K562 (cell line): ENCODE measurements at regions not wholly inside any gene's neighbourhood (a gene's known extent, or its start where the extent isn't known, plus 50 kb on each side); places are given as distances from the start of the nearest gene placed in this dataset.

Experiments used
- ATAC-seq: fragments of 200-7000 bp; cut with Tn5 transposase; 3 replicates; pipeline ENCODE4 v1.9.1; 2020; ENCODE audit warnings: moderate library complexity
- BruUV-seq: library from RNA; stranded (reverse); fragments of 400-500 nt; replicated peaks from 2 replicates; lab custom pipeline; 2021; lab: Mats Ljungman, UMichigan
- CTCF ChIA-PET: fragments of 300-600 bp; formaldehyde crosslinking; extraction: SDS; loops from one replicate; lab custom pipeline; 2021; ENCODE audit warnings: low intra/inter-chr PET ratio; lab: Yijun Ruan, JAX
- POLR2A ChIA-PET: fragments of 300-600, 350-650 bp; sonication (Branson Sonifier 250); formaldehyde crosslinking; extraction: SDS; loops from one replicate; lab custom pipeline; 2021; ENCODE audit warnings: antibody characterized with exemption, inconsistent platforms; lab: Yijun Ruan, JAX
- DNase-seq, 4 experiments: peaks; one replicate each; pipeline versions ENCODE4 v3.0.0 to v3.0.0-alpha.2; 2011 to 2018; ENCODE audit warnings: low spot score in 3 of 4, mixed read lengths in 3 of 4; ENCODE audit errors: extremely low read depth in 1 of 4
- FAIRE-seq: peaks from 2 replicates; lab custom pipeline; 2011; peaks lifted over from hg19 to GRCh38; lab: Jason Lieb, UNC
- H2AFZ ChIP-seq: 2 replicates; pipeline ENCODE4 v1.6.0; 2011; ENCODE audit warnings: low read depth, low read length, control low read depth, inconsistent platforms
- H3K27ac ChIP-seq: fragments of 200-600 bp; 3 replicates; pipeline ENCODE4 v1.8.0; 2011; ENCODE audit warnings: low read depth, mild to moderate bottlenecking, control low read depth, inconsistent platforms, low read length, moderate library complexity, mixed read lengths; ENCODE audit errors: extremely low read depth
- H3K27me3 ChIP-seq, 2 experiments: fragments of 300-600 bp in 1 of 2; 2 replicates in 1 of 2; 3 replicates in 1 of 2; pipeline versions ENCODE4 v1.6.0 to v1.8.0; 2011; ENCODE audit warnings: inconsistent platforms in 2 of 2, low read length in 2 of 2, mild to moderate bottlenecking in 1 of 2, mixed read lengths in 1 of 2, moderate library complexity in 1 of 2; ENCODE audit not compliant: control insufficient read depth in 2 of 2, insufficient read depth in 2 of 2
- H3K36me3 ChIP-seq: fragments of 300-600 bp; 3 replicates; pipeline ENCODE4 v1.8.0; 2011; ENCODE audit warnings: mild to moderate bottlenecking, low read length, inconsistent platforms; ENCODE audit not compliant: control insufficient read depth, insufficient read depth
- H3K4me1 ChIP-seq, 2 experiments: fragments of 200-600 bp in 1 of 2; replicated peaks in 1 of 2; 2 replicates in 1 of 2; 3 replicates in 1 of 2; pipeline versions ENCODE4 v1.5.1 to v1.8.0; 2011; ENCODE audit warnings: inconsistent platforms in 2 of 2, low read length in 2 of 2, mild to moderate bottlenecking in 1 of 2, mixed read lengths in 1 of 2, moderate library complexity in 1 of 2; ENCODE audit not compliant: control insufficient read depth in 2 of 2, insufficient read depth in 2 of 2
- H3K4me2 ChIP-seq: 2 replicates; pipeline ENCODE4 v1.6.1; 2011; ENCODE audit warnings: low read length, control low read depth, inconsistent platforms, mixed read lengths; ENCODE audit not compliant: insufficient read depth
- H3K4me3 ChIP-seq: fragments of 200-600 bp; sonication (generic), shearing (Covaris generic); 2 replicates; pipeline ENCODE4 v1.5.1; 2016; ENCODE audit warnings: control low read depth, inconsistent platforms
- H3K79me2 ChIP-seq: fragments of 200-600 bp; 3 replicates; pipeline ENCODE4 v1.8.0; 2011; ENCODE audit warnings: low read length, inconsistent platforms; ENCODE audit not compliant: control insufficient read depth, insufficient read depth
- H3K9ac ChIP-seq, 2 experiments: 2 replicates each; pipeline versions ENCODE4 v1.6.0 to v1.6.1; 2011; ENCODE audit warnings: low read depth in 2 of 2, low read length in 2 of 2, control low read depth in 1 of 2, inconsistent platforms in 1 of 2, mild to moderate bottlenecking in 1 of 2, mixed read lengths in 1 of 2; ENCODE audit not compliant: insufficient read depth in 1 of 2
- H3K9me1 ChIP-seq: one replicate; pipeline ENCODE4 v1.6.0; 2011; ENCODE audit warnings: inconsistent platforms, mild to moderate bottlenecking, low read length, moderate library complexity; ENCODE audit not compliant: control insufficient read depth, insufficient read depth
- H3K9me3 ChIP-seq: replicated peaks from 2 replicates; pipeline ENCODE4 v1.5.1; 2011; ENCODE audit warnings: low read depth, low read length, inconsistent platforms; ENCODE audit not compliant: control insufficient read depth, insufficient read depth
- H4K20me1 ChIP-seq: replicated peaks from 2 replicates; pipeline ENCODE4 v1.6.1; 2011; ENCODE audit warnings: low read length, inconsistent platforms, mixed read lengths; ENCODE audit not compliant: control insufficient read depth, insufficient read depth
- DDX20 ChIP-seq: fragments of 450-650 bp; IDR thresholded peaks from 2 replicates; pipeline ENCODE4 v1.6.1; 2016; ENCODE audit warnings: missing genetic modification characterization, low read depth, mild to moderate bottlenecking, missing compliant biosample characterization, moderate library complexity
- EGR1 ChIP-seq: fragments of 450-650 bp; conservative IDR thresholded peaks from 2 replicates; pipeline ENCODE4 v1.6.1; 2017; ENCODE audit warnings: mild to moderate bottlenecking
- KAT8 ChIP-seq: fragments of 450-650 bp; IDR thresholded peaks from 2 replicates; pipeline ENCODE4 v1.6.1; 2016; ENCODE audit warnings: low read depth, mild to moderate bottlenecking
- POLR2H ChIP-seq: IDR thresholded peaks from 2 replicates; pipeline ENCODE4 v1.6.1; 2016; ENCODE audit warnings: missing genetic modification characterization, low read depth, mild to moderate bottlenecking, control low read depth, missing compliant biosample characterization, moderate library complexity
- RBBP5 ChIP-seq: fragments of 200-600 bp; sonication (generic); IDR thresholded peaks from 2 replicates; pipeline ENCODE4 v1.6.1; 2012; ENCODE audit warnings: borderline replicate concordance, mild to moderate bottlenecking, low read length, control low read depth, inconsistent platforms; ENCODE audit not compliant: insufficient read depth, poor library complexity, severe bottlenecking
- SMAD1 ChIP-seq: fragments of 150-350 bp; IDR thresholded peaks from 2 replicates; pipeline ENCODE4 v1.6.1; 2014; ENCODE audit warnings: low read length, low read depth; ENCODE audit not compliant: partially characterized antibody
- XRCC4 ChIP-seq: IDR thresholded peaks from one replicate; pipeline ENCODE4 v1.6.1; 2011; ENCODE audit not compliant: insufficient read depth, insufficient read length; ENCODE audit errors: extremely low read depth
- ZNF780A ChIP-seq: fragments of 250-450 bp; sonication (Bioruptor Pico); IDR thresholded peaks from 2 replicates; pipeline ENCODE4 v1.5.0; 2021; ENCODE audit warnings: mild to moderate bottlenecking
- WGBS: fragments of 100-300 bp; shearing (Covaris generic); methylation state at CpG from one replicate; pipeline ENCODE4 v1.1.6; 2016; ENCODE audit warnings: low coverage, mixed read lengths; ENCODE audit not compliant: insufficient coverage; ENCODE audit errors: missing lambda C conversion rate; 5-methylcytosine and 5-hydroxymethylcytosine counted together
- in situ Hi-C: fragments of 300-500 bp; cut with MboI; formaldehyde crosslinking; loops from 4 replicates; pipeline ENCODE4 v1.15.0; 2018; ENCODE audit warnings: inconsistent platforms, mixed read lengths
- intact Hi-C: fragments of 100-400 bp; cut with micrococcal nuclease; formaldehyde crosslinking; loops from 2 replicates; pipeline ENCODE4 v1.14.2; 2022
- TF ChIP-seq, protein P1 (sequence below): fragments of 250-450 bp; sonication (Bioruptor Pico); IDR thresholded peaks from 2 replicates; pipeline ENCODE4 v1.9.0; 2021; ENCODE audit warnings: mild to moderate bottlenecking
- TF ChIP-seq, protein P2 (sequence below): sonication (generic); formaldehyde crosslinking; IDR thresholded peaks from 2 replicates; pipeline ENCODE4 v1.8.0; 2023; ENCODE audit warnings: mild to moderate bottlenecking, missing genetic modification reagents
- TF ChIP-seq, protein P3 (sequence below), 2 experiments: fragments of 450-650 bp in 1 of 2; IDR thresholded peaks; 2 replicates each; pipeline ENCODE4 v1.6.1; 2011 to 2017; ENCODE audit warnings: low read depth in 2 of 2, antibody characterized with exemption in 1 of 2, borderline replicate concordance in 1 of 2, low read length in 1 of 2, mild to moderate bottlenecking in 1 of 2, mixed read lengths in 1 of 2; ENCODE audit not compliant: control insufficient read depth in 1 of 2
- TF ChIP-seq, protein P4 (sequence below): sonication (generic); formaldehyde crosslinking; IDR thresholded peaks from 2 replicates; pipeline ENCODE4 v1.8.1; 2023; ENCODE audit warnings: mild to moderate bottlenecking, missing genetic modification reagents

DNA sequence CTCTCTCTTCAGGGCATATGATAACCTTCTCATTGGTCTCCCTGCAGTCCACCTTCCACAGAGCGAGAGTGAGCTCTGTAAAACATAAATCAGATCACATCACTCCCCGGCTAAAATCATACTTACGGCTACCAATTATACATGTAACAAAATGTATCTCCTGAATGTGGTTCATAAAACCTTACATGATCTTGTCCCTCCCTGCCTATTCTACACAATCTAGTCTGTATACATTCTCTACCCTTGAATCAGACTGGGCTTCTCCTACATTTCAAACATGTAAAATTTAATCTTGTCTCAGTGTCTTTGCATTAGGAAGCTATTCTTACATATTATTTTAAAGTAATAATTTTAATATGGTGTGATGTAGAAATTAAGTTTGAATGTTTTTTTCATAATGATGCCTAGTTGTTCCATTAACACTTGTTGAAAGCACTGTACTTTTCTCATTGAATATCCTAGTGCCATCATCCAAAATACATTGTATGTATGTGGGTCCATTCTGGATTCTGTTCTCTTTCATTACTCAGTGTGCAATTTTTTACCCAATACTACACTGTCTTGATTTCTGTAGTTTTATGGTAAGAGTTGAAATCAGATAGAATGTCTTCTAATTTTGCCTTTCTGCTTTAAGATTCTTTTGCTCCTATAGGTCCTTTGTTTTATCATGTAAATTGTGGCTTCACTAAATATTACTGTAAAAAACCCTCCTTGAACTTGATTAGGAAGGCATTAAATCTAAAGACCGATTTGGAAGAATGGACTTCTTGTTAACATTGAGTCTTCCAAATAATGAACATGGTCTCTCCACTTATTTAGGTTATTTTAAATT is 403.3 kb upstream of the EPHA7 start:
- in situ Hi-C loops (no loop called here), intact Hi-C loops (no loop called here)
- Histone ChIP-seq H3K27ac (no peak overlapping the region), H3K27me3 (no peaks in the 10 kb centered on the region), H4K20me1 (no peaks in the 10 kb centered on the region), H3K9me3 (no peaks in the 10 kb centered on the region), H3K36me3 (no peaks in the 10 kb centered on the region), H3K9ac (no peak overlapping the region), H3K4me1 (no peaks in the 10 kb centered on the region), H3K4me2 (no peak overlapping the region), H3K79me2 (no peaks in the 10 kb centered on the region), H2AFZ (no peak overlapping the region), H3K9me1 (no peaks in the 10 kb centered on the region), H3K4me3 (no peak overlapping the region)
- TF ChIP-seq, protein P1, sequence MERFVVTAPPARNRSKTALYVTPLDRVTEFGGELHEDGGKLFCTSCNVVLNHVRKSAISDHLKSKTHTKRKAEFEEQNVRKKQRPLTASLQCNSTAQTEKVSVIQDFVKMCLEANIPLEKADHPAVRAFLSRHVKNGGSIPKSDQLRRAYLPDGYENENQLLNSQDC (CRISPR knock-in tag): no peak
- TF ChIP-seq KAT8: no peak
- TF ChIP-seq, protein P2, sequence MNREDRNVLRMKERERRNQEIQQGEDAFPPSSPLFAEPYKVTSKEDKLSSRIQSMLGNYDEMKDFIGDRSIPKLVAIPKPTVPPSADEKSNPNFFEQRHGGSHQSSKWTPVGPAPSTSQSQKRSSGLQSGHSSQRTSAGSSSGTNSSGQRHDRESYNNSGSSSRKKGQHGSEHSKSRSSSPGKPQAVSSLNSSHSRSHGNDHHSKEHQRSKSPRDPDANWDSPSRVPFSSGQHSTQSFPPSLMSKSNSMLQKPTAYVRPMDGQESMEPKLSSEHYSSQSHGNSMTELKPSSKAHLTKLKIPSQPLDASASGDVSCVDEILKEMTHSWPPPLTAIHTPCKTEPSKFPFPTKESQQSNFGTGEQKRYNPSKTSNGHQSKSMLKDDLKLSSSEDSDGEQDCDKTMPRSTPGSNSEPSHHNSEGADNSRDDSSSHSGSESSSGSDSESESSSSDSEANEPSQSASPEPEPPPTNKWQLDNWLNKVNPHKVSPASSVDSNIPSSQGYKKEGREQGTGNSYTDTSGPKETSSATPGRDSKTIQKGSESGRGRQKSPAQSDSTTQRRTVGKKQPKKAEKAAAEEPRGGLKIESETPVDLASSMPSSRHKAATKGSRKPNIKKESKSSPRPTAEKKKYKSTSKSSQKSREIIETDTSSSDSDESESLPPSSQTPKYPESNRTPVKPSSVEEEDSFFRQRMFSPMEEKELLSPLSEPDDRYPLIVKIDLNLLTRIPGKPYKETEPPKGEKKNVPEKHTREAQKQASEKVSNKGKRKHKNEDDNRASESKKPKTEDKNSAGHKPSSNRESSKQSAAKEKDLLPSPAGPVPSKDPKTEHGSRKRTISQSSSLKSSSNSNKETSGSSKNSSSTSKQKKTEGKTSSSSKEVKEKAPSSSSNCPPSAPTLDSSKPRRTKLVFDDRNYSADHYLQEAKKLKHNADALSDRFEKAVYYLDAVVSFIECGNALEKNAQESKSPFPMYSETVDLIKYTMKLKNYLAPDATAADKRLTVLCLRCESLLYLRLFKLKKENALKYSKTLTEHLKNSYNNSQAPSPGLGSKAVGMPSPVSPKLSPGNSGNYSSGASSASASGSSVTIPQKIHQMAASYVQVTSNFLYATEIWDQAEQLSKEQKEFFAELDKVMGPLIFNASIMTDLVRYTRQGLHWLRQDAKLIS (CRISPR knock-in tag): no peak
- TF ChIP-seq RBBP5: no peak
- TF ChIP-seq SMAD1: no peak
- TF ChIP-seq POLR2H: no peak
- no peak for TF ChIP-seq ZNF780A (CRISPR knock-in tag)
- no peak for TF ChIP-seq XRCC4
- TF ChIP-seq DDX20: no peak
- no peak for TF ChIP-seq EGR1
- TF ChIP-seq, protein P3, sequence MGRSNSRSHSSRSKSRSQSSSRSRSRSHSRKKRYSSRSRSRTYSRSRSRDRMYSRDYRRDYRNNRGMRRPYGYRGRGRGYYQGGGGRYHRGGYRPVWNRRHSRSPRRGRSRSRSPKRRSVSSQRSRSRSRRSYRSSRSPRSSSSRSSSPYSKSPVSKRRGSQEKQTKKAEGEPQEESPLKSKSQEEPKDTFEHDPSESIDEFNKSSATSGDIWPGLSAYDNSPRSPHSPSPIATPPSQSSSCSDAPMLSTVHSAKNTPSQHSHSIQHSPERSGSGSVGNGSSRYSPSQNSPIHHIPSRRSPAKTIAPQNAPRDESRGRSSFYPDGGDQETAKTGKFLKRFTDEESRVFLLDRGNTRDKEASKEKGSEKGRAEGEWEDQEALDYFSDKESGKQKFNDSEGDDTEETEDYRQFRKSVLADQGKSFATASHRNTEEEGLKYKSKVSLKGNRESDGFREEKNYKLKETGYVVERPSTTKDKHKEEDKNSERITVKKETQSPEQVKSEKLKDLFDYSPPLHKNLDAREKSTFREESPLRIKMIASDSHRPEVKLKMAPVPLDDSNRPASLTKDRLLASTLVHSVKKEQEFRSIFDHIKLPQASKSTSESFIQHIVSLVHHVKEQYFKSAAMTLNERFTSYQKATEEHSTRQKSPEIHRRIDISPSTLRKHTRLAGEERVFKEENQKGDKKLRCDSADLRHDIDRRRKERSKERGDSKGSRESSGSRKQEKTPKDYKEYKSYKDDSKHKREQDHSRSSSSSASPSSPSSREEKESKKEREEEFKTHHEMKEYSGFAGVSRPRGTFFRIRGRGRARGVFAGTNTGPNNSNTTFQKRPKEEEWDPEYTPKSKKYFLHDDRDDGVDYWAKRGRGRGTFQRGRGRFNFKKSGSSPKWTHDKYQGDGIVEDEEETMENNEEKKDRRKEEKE (IDR thresholded peaks at IDR 0.05; ENCODE audit: borderline replicate concordance in 1 of 2, control insufficient read depth in 1 of 2, low read depth in 2 of 2, low read length in 1 of 2): no peak
- TF ChIP-seq, protein P4, sequence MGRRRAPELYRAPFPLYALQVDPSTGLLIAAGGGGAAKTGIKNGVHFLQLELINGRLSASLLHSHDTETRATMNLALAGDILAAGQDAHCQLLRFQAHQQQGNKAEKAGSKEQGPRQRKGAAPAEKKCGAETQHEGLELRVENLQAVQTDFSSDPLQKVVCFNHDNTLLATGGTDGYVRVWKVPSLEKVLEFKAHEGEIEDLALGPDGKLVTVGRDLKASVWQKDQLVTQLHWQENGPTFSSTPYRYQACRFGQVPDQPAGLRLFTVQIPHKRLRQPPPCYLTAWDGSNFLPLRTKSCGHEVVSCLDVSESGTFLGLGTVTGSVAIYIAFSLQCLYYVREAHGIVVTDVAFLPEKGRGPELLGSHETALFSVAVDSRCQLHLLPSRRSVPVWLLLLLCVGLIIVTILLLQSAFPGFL (CRISPR knock-in tag): no peak
- POLR2A ChIA-PET: no interaction called here
- ATAC-seq (no peak), DNase-seq (no peak), FAIRE-seq (no peak)
- WGBS: 0% methylated on average over 4 of the region's 4 CpGs
- no TSS peak for BruUV-seq
- CTCF ChIA-PET: no interaction called here
